Caki2 (cell line): ENCODE measurements at regions not wholly inside any gene's neighbourhood (a gene's known extent, or its start where the extent isn't known, plus 50 kb on each side); places are given as distances from the start of the nearest gene placed in this dataset.

Experiments used
- DNase-seq: peaks from one replicate; pipeline ENCODE4 v3.0.0-alpha.2; 2015; ENCODE audit warnings: low read depth
- in situ Hi-C: cut with HindIII; loops from 2 replicates; pipeline ENCODE4 v1.10.0; 2016; ENCODE audit warnings: low sequenced_read_pairs, low pct_unique_long_range_greater_than_20kb, mixed read lengths

DNA sequence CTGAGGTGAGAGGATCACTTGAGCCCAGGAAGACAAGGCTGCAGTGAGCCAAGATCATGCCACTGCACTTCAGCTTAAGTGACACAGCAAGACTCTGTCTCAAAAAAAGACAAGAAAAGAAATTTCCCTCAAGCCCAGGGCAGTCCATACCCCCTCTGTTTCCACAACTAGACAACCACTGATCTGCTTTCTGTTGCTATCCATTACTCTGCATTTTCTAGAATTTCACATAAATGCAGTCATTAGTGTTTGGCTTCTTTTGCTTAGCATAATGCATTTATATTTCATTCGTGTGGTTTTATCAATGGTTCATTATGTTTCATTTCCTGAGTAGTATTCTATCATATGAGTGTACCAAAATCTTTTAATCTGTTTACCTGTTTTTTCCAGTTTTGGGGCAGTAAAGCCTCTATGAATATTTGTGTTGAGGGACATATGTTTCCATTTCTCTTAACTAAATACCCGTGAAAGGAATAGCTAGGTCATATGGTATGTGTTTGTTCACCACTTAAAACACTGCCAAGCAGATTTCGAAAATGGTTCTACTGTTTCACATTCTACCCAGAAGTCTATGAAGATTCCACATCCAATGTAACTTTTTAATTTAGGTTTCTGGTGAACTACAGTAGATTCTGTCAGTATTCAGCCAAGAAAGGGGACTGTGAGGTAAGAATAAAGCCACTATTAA lies 271.8 kb downstream of the ZNF608 start:
- no peak for DNase-seq
- in situ Hi-C loops: no loop called here

DNA sequence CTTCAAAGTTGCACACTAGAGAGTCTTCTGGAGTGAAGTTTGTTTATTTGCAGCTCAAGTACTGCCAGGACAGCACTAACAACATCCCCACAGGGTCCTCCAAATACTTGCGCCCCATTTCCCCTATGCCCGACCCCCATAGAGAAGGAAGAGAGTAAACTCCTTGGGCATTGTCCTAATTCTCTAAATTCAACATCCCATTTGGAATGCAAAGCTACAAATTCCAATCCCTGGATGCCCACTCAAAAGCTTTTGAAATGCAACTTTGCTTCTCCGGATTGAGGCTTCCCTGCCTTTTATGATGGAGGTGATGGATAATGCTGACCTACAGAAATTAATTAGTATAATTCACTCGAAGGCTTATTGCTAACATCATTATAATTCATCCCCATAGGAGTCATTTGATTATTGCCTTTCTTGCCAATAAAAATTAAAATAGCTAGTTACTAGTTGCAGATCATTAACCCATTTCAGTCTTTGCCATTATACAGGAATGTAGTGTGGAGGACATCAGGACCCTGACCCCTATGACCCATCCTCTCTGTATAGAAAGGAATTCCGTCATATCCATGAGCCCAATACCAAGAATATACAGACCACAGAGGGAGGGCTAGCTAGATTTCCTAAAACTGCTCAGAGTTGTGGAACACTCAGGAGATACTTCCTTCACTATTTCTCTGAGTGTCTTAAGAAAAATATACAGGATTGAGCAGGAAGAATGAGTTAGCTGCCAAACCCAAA lies 277.6 kb downstream of the ZNF608 start:
- DNase-seq: no peak
- in situ Hi-C loops: no loop called here

- in situ Hi-C loops: no loop called here
- no peak for DNase-seq
Measured at GRCh38 chr5:124467745-124468144, 278.7 kb downstream of the ZNF608 start.

GRCh38 chr5:124466011-124466410 lies 280.4 kb downstream of the ZNF608 start:
- no peak for DNase-seq
- in situ Hi-C loops: no loop called here

- DNase-seq: no peak
- in situ Hi-C loops: no loop called here
Measured at GRCh38 chr5:124463851-124464250, 282.6 kb downstream of the ZNF608 start.

- in situ Hi-C loops: no loop called here
Measured at GRCh38 chr5:124462751-124463150, 283.7 kb downstream of the ZNF608 start.

GRCh38 chr5:124461941-124462340 lies 284.5 kb downstream of the ZNF608 start:
- in situ Hi-C loops: no loop called here

More at GRCh38 chr5:124462751-124463150, 283.7 kb downstream of the ZNF608 start:
- no peak for DNase-seq

GRCh38 chr5:124461157-124461556 lies 285.3 kb downstream of the ZNF608 start:
- in situ Hi-C loops: no loop called here
- no peak for DNase-seq

More at GRCh38 chr5:124461941-124462340, 284.5 kb downstream of the ZNF608 start:
- no peak for DNase-seq

DNA sequence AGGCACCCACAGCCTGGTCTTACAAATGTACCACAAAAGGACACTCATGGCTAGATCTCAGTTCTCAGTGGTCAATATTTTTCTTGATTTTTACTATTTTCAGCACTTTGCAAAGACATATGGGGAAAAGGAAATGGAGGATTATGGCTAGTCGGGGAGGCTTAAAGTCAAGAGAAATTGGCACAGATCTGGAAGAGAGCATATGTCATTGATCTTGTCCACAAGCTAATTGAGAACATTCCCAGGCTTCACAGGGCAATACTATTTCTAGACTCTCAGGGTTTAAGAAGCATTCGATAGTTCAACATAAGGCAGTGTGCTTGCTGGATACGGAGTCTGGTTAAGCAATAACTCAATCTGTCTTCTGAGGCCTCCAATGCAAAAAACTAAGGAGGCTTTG lies 285.8 kb downstream of the ZNF608 start:
- in situ Hi-C loops: no loop called here
- no peak for DNase-seq

- DNase-seq: no peak
- in situ Hi-C loops: no loop called here
Measured at GRCh38 chr5:124459984-124460383, 286.5 kb downstream of the ZNF608 start.

DNA sequence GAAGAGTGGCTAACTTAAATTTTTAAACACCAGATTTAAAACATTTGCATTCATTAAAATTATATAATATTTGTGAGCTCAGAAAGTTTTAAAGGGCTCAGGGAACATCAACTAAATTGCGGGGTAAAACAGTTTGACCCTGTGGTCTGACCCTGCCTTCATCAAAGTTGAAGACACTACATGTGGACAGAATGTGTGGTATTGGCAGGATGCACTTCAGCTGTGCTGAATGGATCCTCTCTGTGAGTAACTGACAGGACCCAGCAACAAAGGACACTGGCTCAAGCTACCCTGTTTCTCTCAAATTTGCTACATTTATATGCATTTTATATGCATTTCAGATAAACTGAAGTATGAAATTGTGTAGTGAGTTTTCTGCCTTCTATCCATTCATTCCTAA lies 288.5 kb downstream of the ZNF608 start:
- in situ Hi-C loops: no loop called here
- DNase-seq: no peak

GRCh38 chr5:124457101-124457500 lies 289.3 kb downstream of the ZNF608 start:
- in situ Hi-C loops: no loop called here
- no peak for DNase-seq

- no peak for DNase-seq
- in situ Hi-C loops: no loop called here
Measured at GRCh38 chr5:124456249-124456648, 290.2 kb downstream of the ZNF608 start.

DNA sequence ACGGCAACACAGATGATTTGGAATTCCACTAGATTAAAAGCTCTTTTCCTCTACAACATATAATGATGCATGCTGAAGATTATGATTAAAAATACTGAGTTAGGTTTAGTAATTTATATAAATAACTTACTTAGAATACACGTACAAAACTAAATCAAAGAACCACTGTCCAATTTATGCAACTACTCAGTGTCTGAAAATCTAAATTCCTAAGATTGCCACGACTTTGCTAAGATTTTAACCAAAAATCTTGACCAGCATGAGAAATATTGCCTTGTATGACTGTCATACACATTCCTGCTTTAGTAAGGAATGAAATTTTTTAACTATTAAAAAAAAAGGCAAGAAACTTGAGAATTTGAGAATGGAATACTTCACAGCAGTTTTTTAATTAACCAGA lies 292.4 kb downstream of the ZNF608 start:
- DNase-seq: no peak
- in situ Hi-C loops: no loop called here

DNA sequence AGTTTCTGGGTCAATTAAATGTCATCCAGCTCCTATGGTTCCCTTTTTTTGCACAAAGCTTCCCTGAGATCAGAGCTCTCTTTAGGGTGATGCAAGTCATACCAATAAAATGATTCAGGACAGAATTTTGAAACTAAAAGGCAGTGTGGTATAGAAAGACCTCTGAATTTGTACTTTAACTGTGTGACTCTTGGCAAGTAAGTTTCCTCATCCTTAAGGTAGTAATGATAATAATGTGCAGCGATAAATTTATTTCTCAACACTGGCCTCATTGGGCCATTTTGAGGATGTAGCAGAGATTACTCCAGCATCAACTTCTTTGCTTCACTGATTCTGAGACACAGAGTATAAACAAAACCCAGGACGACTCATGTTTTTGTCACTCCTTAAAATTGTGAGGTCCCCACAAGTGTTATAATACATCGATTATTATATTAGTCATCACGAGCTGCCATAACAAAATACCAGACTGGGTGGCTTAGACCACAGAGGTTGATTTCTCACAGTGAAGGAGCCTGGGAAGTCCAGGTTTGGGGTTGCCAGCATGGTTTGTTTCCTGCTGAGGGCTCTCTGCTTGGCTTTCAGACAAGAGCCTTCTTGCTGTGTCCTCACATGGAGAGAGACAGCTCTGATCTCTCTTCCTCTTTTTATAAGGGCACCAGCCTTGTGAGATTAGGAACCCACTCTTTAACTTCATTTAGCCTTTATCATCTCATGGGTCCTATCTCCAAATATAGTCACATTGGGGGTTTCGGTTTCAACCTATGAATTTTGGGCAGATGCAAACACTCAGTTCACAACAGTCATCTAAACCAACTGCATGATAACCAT lies 293.0 kb downstream of the ZNF608 start:
- peak; percentile 76 for DNase-seq
- in situ Hi-C loops: no loop called here

DNA sequence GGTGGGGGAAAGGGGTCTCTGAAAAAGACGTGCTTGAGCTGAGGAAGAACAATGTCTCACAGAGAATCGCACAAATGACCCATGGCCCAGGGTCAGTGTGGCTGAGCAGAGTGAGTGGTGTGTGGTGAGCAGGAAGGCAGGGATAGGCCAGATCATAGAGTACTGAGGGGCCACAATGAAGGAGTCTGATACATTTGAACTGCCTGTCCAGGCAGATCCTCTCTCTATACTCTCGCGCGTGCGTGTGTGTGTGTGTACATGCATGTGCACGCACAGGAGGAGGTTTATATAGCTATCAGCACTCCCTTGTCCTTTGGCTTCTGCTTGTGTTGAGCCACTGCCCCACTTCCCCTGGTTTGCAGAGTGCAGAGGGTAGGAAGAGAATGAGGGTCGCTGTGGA lies 294.0 kb downstream of the ZNF608 start:
- DNase-seq: no peak
- in situ Hi-C loops: no loop called here

DNA sequence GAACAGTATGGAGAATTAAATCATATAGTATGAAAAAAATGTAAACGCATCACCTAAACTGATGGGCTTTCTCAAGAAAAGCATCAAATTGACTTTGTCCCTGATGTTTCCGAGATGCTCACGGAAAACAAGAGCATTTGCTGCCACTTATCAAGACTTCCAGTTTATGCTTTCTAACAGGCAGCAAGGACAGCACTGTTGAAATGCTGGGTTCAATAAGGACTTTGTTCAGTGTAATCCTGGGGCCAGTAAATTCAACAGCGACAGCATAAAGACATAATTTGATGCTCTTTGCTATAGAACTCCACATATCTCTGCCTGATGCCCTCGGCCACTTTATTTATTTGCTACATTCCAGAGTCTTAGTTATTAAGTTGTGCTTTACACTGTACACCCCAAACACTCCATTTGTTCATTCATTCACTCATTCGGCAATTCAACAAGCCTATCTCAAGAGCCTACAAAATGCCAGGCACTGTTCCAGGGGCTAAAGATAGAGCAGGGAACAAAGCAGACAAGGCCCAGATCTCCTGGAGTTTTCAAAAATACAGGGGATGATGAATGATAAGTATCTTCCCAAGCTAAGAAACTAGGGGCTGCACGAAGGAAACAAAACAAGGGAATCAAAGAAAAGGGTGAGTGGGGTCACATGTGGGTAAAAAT lies 294.6 kb downstream of the ZNF608 start:
- in situ Hi-C loops: no loop called here
- no peak for DNase-seq

DNA sequence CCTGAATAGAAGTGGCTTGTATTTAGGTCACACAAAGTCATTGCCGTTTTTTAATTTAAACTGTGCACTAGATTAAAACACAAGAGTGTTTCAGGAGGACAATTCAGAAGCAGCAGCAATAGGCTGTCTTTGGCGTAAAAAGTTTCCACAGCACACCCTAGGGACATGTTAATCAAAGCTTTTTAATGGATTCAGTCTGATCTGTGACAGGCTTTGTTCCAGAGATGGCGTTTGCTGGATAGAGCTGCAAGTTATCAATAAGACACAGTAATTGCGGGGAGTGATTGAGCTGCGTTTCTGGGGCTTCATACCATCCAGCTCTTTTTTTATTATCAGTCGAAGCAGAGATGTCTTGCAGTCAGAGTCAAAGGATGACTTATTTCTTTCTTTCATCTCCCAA lies 300.3 kb downstream of the ZNF608 start:
- no peak for DNase-seq
- in situ Hi-C loops: no loop called here
